Activated naive CD4-positive, alpha-beta T cell treated with anti-CD3 and anti-CD28 coated beads, Interleukin-2, amount 50 U/mL, for 24 hours (primary cell): ENCODE measurements at regions not wholly inside any gene's neighbourhood (a gene's known extent, or its start where the extent isn't known, plus 50 kb on each side); places are given as distances from the start of the nearest gene placed in this dataset.

Experiments used
- H3K27ac Mint-ChIP-seq: one replicate; pipeline ENCODE4 v1.8.0; 2021; ENCODE audit warnings: mild to moderate bottlenecking, mixed read lengths
- H3K27me3 Mint-ChIP-seq: one replicate; pipeline ENCODE4 v1.8.0; 2021; ENCODE audit warnings: mixed read lengths
- H3K36me3 Mint-ChIP-seq: one replicate; pipeline ENCODE4 v1.8.0; 2021; ENCODE audit warnings: mixed read lengths
- H3K4me1 Mint-ChIP-seq: one replicate; pipeline ENCODE4 v1.8.0; 2021; ENCODE audit warnings: mixed read lengths
- H3K4me3 Mint-ChIP-seq: one replicate; pipeline ENCODE4 v1.8.0; 2021; ENCODE audit warnings: mild to moderate bottlenecking, mixed read lengths
- H3K9me3 Mint-ChIP-seq: one replicate; pipeline ENCODE4 v1.8.0; 2021; ENCODE audit warnings: mixed read lengths

DNA sequence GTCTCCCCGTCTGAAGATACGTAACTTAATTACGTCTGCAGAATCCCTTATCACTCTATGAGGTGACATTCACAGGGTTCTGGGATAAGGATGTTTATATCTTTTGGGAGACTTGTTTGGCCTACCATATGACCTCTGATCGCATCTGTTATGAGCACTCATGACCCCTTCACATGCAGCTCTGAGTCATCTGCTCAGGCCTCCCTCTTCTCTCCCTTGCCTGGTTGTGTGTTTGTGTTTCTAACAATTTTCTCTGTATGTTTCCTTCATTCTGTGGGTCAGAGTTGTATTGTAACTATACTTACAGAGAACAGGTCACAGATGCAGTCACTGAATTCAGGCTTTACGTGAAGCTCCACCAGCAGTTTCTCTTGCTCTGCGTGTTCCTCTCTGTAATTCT is 330.6 kb downstream of the TENT4A start:
- Mint-ChIP-seq H3K27me3 (peaks cover 6% of the 10 kb centered on the region), H3K4me1 (no peaks in the 10 kb centered on the region), H3K9me3 (no peaks in the 10 kb centered on the region), H3K36me3 (no peaks in the 10 kb centered on the region), H3K4me3 (no peak overlapping the region), H3K27ac (no peak overlapping the region)

GRCh38 chr5:7047511-7048261 is 334.5 kb downstream of the TENT4A start:
- Mint-ChIP-seq H3K9me3 (no peaks in the 10 kb centered on the region), H3K4me3 (no peak overlapping the region), H3K4me1 (no peaks in the 10 kb centered on the region), H3K27ac (no peak overlapping the region), H3K36me3 (no peaks in the 10 kb centered on the region), H3K27me3 (peaks cover 2% of the 10 kb centered on the region)

GRCh38 chr5:7050986-7051385 is 337.8 kb downstream of the TENT4A start:
- H3K27ac Mint-ChIP-seq = no peak overlapping the region
- H3K4me3 Mint-ChIP-seq = no peak overlapping the region
- no peaks in the 10 kb centered on the region for H3K36me3 Mint-ChIP-seq
- H3K9me3 Mint-ChIP-seq = no peaks in the 10 kb centered on the region
- no peaks in the 10 kb centered on the region for H3K4me1 Mint-ChIP-seq
- peaks cover under 1% of the 10 kb centered on the region for H3K27me3 Mint-ChIP-seq

GRCh38 chr5:7053125-7053524 is 339.9 kb downstream of the TENT4A start:
- Mint-ChIP-seq H3K9me3 (no peaks in the 10 kb centered on the region), H3K36me3 (no peaks in the 10 kb centered on the region), H3K4me3 (no peak overlapping the region), H3K4me1 (no peaks in the 10 kb centered on the region), H3K27me3 (no peaks in the 10 kb centered on the region), H3K27ac (no peak overlapping the region)

GRCh38 chr5:7053528-7054209 is 340.4 kb downstream of the TENT4A start:
- Mint-ChIP-seq H3K36me3 (no peaks in the 10 kb centered on the region), H3K9me3 (no peaks in the 10 kb centered on the region), H3K27ac (no peak overlapping the region), H3K4me3 (no peak overlapping the region), H3K4me1 (no peaks in the 10 kb centered on the region), H3K27me3 (no peaks in the 10 kb centered on the region)

DNA sequence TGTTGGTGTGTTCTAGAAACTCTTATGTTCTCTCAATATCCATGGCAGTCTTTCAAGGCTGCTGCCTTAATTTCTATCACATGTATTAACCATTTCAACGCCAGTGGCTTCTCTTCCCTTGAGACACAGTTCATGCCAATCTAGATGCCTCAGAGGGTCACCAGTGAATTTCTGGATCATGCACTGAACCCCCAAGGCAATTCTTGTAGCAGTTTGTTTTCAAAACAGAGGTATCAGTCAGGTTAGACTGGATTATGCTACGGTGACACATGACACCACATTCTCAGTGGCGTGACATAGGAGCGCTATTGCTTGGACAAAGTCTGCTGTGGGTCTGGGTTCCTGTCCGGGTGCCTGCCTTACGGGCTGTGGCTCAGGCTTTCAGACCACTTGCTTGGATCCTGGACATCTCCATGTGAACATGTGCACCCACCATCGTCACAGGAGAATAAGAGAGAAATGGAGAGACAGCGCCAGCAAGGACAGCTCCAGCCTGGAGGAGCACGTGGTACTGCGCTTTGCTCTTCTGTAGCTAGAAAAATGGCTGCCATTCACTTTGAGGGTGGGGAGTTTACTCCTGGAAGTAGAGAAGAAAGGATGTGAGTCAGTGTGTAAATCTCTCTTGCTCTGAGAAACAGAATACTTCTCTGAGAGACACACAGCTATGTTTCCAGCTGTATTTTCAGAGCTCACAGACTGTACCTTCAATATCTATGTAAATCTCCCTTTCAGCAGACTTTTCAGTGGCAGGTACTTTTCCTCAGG is 329.3 kb upstream of the ADCY2 start:
- Mint-ChIP-seq H3K27me3 (no peaks in the 10 kb centered on the region), H3K4me1 (no peaks in the 10 kb centered on the region), H3K27ac (no peak overlapping the region), H3K36me3 (no peaks in the 10 kb centered on the region), H3K4me3 (no peak overlapping the region), H3K9me3 (no peaks in the 10 kb centered on the region)

DNA sequence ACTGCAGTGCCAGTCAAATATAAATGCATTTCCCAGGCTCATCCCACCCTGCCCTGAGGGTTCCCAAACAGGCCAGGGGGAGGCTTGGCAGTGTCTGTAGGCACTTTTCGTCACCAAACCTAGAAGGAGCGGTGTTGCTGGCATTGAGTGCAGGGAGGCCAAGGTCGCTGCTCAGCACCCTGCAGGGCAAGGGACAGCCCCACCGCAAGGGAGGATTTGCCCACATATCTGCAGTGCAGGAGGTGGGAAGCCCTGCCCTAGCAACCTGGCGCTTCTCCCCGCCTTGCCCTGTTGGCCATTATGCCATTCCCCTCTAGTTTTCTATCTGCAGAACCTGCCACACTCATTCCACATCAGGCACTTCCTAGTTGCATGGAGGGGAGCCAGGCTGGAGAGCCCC is 327.8 kb upstream of the ADCY2 start:
- H3K9me3 Mint-ChIP-seq = no peaks in the 10 kb centered on the region
- no peak overlapping the region for H3K4me3 Mint-ChIP-seq
- H3K27ac Mint-ChIP-seq = no peak overlapping the region
- H3K27me3 Mint-ChIP-seq = no peaks in the 10 kb centered on the region
- H3K36me3 Mint-ChIP-seq = no peaks in the 10 kb centered on the region
- H3K4me1 Mint-ChIP-seq = no peaks in the 10 kb centered on the region

DNA sequence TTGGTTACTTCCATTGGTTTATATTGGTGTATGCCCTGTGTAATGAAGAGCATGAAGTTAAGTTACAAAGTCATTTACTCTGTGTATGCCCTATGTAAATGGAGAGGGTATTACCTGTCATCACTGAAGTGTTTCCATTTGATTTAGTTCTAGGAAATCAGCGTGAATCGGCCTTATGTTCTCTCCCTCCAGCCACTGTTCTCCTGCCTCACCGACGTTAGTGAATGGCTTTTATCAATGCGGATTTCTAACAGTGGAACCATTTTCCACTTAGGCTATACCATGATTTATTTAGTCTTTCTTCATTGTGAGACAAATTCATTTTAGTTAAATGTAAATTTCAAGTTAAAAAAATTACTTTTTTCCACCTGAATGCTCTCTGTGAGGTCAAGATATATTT is 327.0 kb upstream of the ADCY2 start:
- Mint-ChIP-seq H3K36me3 (no peaks in the 10 kb centered on the region), H3K27me3 (no peaks in the 10 kb centered on the region), H3K27ac (no peak overlapping the region), H3K9me3 (no peaks in the 10 kb centered on the region), H3K4me3 (no peak overlapping the region), H3K4me1 (no peaks in the 10 kb centered on the region)

DNA sequence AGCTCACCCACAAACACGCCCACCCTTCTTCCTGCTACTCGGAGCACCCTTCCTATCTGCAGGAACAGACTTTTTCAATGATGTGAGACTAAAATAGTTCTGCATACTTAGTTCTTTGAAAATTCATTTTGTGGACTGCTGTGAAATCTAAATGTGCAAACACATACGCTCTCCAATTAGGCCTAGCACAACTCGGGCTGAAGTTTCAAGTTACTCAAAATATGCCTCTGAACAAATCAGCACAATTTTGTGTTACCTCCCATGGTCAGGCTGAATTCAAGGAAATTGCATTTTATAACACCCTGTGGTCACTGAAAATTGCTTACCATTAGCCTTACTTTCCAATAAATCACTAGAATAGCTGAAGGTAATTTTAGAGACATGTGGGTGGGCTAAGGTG is 323.8 kb upstream of the ADCY2 start:
- Mint-ChIP-seq H3K4me1 (no peaks in the 10 kb centered on the region), H3K36me3 (no peaks in the 10 kb centered on the region), H3K9me3 (no peaks in the 10 kb centered on the region), H3K27ac (no peak overlapping the region), H3K27me3 (no peaks in the 10 kb centered on the region), H3K4me3 (no peak overlapping the region)

DNA sequence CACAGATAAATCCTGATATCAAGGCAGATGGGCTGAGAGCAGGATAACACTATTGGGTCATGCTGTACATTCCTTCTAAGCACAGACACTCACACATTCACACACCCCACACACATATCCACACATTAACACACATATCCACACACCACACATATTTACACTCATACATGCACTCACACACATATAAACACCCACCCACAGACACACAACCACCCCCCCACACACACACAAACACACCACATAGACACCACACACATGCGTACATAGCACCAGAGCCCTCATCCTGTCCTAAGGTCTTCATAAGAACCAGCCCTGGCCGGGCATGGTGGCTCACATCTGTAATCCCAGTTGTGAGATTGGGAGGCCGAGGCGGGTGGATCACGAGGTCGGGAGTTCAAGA is 322.3 kb upstream of the ADCY2 start:
- H3K36me3 Mint-ChIP-seq = no peaks in the 10 kb centered on the region
- no peaks in the 10 kb centered on the region for H3K4me1 Mint-ChIP-seq
- H3K27me3 Mint-ChIP-seq = peaks cover 2% of the 10 kb centered on the region
- no peak overlapping the region for H3K4me3 Mint-ChIP-seq
- no peaks in the 10 kb centered on the region for H3K9me3 Mint-ChIP-seq
- no peak overlapping the region for H3K27ac Mint-ChIP-seq

GRCh38 chr5:7074176-7074575 is 321.8 kb upstream of the ADCY2 start:
- H3K4me1 Mint-ChIP-seq = no peaks in the 10 kb centered on the region
- H3K9me3 Mint-ChIP-seq = no peaks in the 10 kb centered on the region
- no peak overlapping the region for H3K4me3 Mint-ChIP-seq

GRCh38 chr5:7075470-7075869 is 320.5 kb upstream of the ADCY2 start:
- no peak overlapping the region for H3K27ac Mint-ChIP-seq
- no peaks in the 10 kb centered on the region for H3K36me3 Mint-ChIP-seq
- H3K4me1 Mint-ChIP-seq = no peaks in the 10 kb centered on the region
- peaks cover 1% of the 10 kb centered on the region for H3K9me3 Mint-ChIP-seq
- peaks cover 2% of the 10 kb centered on the region for H3K27me3 Mint-ChIP-seq
- no peak overlapping the region for H3K4me3 Mint-ChIP-seq

More at GRCh38 chr5:7074176-7074575, 321.8 kb upstream of the ADCY2 start:
- Mint-ChIP-seq H3K27me3 (peaks cover 2% of the 10 kb centered on the region), H3K36me3 (no peaks in the 10 kb centered on the region), H3K27ac (no peak overlapping the region)

DNA sequence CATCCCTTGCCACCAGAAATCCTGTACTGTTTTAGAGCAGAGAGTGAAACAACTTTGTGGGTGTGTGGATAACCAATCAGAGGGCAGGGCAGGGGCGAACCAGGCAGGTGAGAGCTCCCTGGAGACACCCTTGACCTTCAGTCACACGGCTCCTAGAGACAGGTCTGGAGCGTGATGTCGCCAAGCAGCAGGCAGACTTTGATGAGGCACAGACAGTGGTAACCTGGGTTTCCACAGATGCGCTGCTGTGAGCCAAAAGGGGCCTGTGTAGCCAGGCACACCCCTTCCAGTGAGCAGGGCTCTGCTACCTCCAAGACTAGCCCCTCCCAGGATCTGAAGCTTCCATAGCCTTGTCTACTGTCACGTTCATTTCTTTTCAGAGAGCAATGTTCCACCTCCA is 317.8 kb upstream of the ADCY2 start:
- Mint-ChIP-seq H3K27ac (no peak overlapping the region), H3K4me3 (no peak overlapping the region), H3K9me3 (peaks cover 5% of the 10 kb centered on the region), H3K36me3 (no peaks in the 10 kb centered on the region), H3K4me1 (no peaks in the 10 kb centered on the region), H3K27me3 (peaks cover 2% of the 10 kb centered on the region)

DNA sequence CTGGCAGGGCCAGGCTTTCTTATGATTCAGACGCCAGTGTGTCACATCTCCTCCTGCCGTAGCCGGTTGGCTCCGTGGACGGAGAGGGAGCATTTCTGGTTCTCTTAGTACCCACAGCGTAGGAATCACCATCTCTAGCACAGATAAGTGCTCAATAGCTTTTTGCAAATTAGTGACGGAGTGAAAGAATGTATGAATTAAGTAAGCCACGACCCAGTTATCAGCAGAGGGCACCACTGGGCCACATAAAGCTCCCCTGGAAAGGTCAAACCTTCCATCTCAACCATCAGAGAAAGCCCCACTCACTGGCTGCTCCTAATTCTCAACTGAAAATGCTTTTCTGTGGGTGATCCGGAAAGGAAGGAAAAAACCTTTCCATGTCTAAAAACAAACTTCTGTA is 317.0 kb upstream of the ADCY2 start:
- Mint-ChIP-seq H3K27ac (no peak overlapping the region), H3K4me3 (no peak overlapping the region), H3K4me1 (no peaks in the 10 kb centered on the region), H3K9me3 (peaks cover 5% of the 10 kb centered on the region), H3K36me3 (no peaks in the 10 kb centered on the region), H3K27me3 (peaks cover 2% of the 10 kb centered on the region)

DNA sequence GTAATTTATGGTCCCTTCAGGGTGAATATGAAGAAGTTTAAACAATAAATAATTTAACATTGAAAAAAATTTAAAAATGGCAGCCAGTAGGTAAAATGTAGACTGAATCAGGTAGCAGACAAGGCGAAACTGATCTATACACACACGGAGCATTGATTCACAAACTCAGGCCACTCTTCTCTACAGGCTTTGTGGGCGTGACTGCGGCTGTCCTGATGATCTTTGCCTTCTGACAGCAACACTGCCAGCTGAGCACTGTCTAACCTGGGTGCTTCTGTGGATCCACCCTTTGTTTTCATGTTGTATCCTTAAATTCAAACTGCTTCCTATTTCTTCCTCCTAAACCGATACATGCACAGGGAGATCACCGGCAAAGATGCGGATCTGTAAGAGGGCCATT is 315.4 kb upstream of the ADCY2 start:
- Mint-ChIP-seq H3K9me3 (peaks cover 5% of the 10 kb centered on the region), H3K36me3 (no peaks in the 10 kb centered on the region), H3K27me3 (peaks cover 2% of the 10 kb centered on the region), H3K27ac (no peak overlapping the region), H3K4me1 (no peaks in the 10 kb centered on the region), H3K4me3 (no peak overlapping the region)

GRCh38 chr5:7087719-7088297 is 308.1 kb upstream of the ADCY2 start:
- no peak overlapping the region for H3K27ac Mint-ChIP-seq
- no peaks in the 10 kb centered on the region for H3K36me3 Mint-ChIP-seq
- H3K4me1 Mint-ChIP-seq = no peaks in the 10 kb centered on the region
- no peaks in the 10 kb centered on the region for H3K9me3 Mint-ChIP-seq
- H3K27me3 Mint-ChIP-seq = no peaks in the 10 kb centered on the region
- H3K4me3 Mint-ChIP-seq = no peak overlapping the region
